HEK293 (cell line): ENCODE measurements at regions not wholly inside any gene's neighbourhood (a gene's known extent, or its start where the extent isn't known, plus 50 kb on each side); places are given as distances from the start of the nearest gene placed in this dataset.
A peak's percentile ranks its signal among the peaks of the same experiment; 100 is the strongest.
"Not testable (repeated sequence)": the region's sequence is repeated elsewhere in the genome, so short reads cannot be mapped to it uniquely, and the experiment has no call there.

Experiments
- CTCF ChIA-PET: fragments of 350-600 bp; formaldehyde crosslinking; extraction: SDS; loops from one replicate; lab custom pipeline; 2021; ENCODE audit warnings: antibody characterized with exemption; lab: Yijun Ruan, JAX
- POLR2A ChIA-PET: fragments of 300-600 bp; formaldehyde crosslinking; extraction: SDS; loops from one replicate; lab custom pipeline; 2020; ENCODE audit warnings: antibody characterized with exemption, inconsistent platforms; lab: Yijun Ruan, JAX
- H3K27ac ChIP-seq: fragments of 200-500 bp; sonication (Bioruptor generic); 2 replicates; pipeline ENCODE4 v1.5.1; 2014; ENCODE audit warnings: low read depth, low read length, control low read depth, inconsistent platforms; ENCODE audit errors: extremely low read depth
- H3K36me3 ChIP-seq, 2 experiments: fragments of 200-500 bp in 1 of 2; sonication (Bioruptor generic) in 1 of 2; 1 replicate in 1 of 2; 2 replicates in 1 of 2; pipeline ENCODE4 v1.5.1; 2014 to 2017; ENCODE audit warnings: inconsistent platforms in 2 of 2, low read length in 2 of 2; ENCODE audit not compliant: control insufficient read depth in 2 of 2, insufficient read depth in 1 of 2
- H3K4me1 ChIP-seq: fragments of 200-500 bp; sonication (Bioruptor generic); 2 replicates; pipeline ENCODE4 v1.5.1; 2014; ENCODE audit warnings: mild to moderate bottlenecking, low read length, inconsistent platforms; ENCODE audit not compliant: control insufficient read depth, insufficient read depth
- H3K4me3 ChIP-seq: 2 replicates; pipeline ENCODE4 v1.5.1; 2011; ENCODE audit warnings: low read depth, mild to moderate bottlenecking, control low read depth, low read length, moderate library complexity
- H3K9me3 ChIP-seq: fragments of 200-500 bp; sonication (Bioruptor generic); 2 replicates; pipeline ENCODE4 v1.5.1; 2014; ENCODE audit warnings: low read depth, low read length, inconsistent platforms; ENCODE audit not compliant: control insufficient read depth, insufficient read depth
- EGR2 ChIP-seq: fragments of 450-650 bp; formaldehyde crosslinking; IDR thresholded peaks from 2 replicates; pipeline ENCODE4 v1.5.1; 2016; ENCODE audit warnings: low read depth, missing biosample characterization, missing genetic modification characterization
- HIC1 ChIP-seq: fragments of 450-650 bp; formaldehyde crosslinking; IDR thresholded peaks from 2 replicates; pipeline ENCODE4 v1.5.1; 2016; ENCODE audit warnings: missing biosample characterization, missing genetic modification characterization
- HOXC10 ChIP-seq: sonication (generic); formaldehyde crosslinking; IDR thresholded peaks from 2 replicates; pipeline ENCODE4 v1.8.1; 2023; ENCODE audit warnings: mild to moderate bottlenecking, missing genetic modification reagents
- ZBTB17 ChIP-seq: fragments of 450-650 bp; formaldehyde crosslinking; IDR thresholded peaks from 2 replicates; pipeline ENCODE4 v1.5.1; 2016; ENCODE audit warnings: missing biosample characterization, missing genetic modification characterization
- ZBTB7A ChIP-seq: fragments of 450-650 bp; formaldehyde crosslinking; IDR thresholded peaks from 2 replicates; pipeline ENCODE4 v1.5.1; 2016; ENCODE audit warnings: low read depth, missing biosample characterization, missing genetic modification characterization
- ZBTB8A ChIP-seq: fragments of 450-650 bp; formaldehyde crosslinking; IDR thresholded peaks from 2 replicates; pipeline ENCODE4 v1.5.1; 2016; ENCODE audit warnings: missing biosample characterization, missing genetic modification characterization
- ZNF146 ChIP-seq: fragments of 450-650 bp; formaldehyde crosslinking; IDR thresholded peaks from 2 replicates; pipeline ENCODE4 v1.5.1; 2016; ENCODE audit warnings: missing biosample characterization, missing genetic modification characterization
- ZNF19 ChIP-seq: fragments of 450-650 bp; formaldehyde crosslinking; IDR thresholded peaks from 2 replicates; pipeline ENCODE4; 2016; ENCODE audit warnings: missing biosample characterization, missing genetic modification characterization, low read depth
- ZNF350 ChIP-seq: fragments of 450-650 bp; formaldehyde crosslinking; IDR thresholded peaks from 2 replicates; pipeline ENCODE4 v1.5.0; 2017; ENCODE audit warnings: missing biosample characterization, mild to moderate bottlenecking, missing genetic modification characterization
- ZNF449 ChIP-seq: fragments of 450-650 bp; formaldehyde crosslinking; IDR thresholded peaks from 2 replicates; pipeline ENCODE4 v1.5.1; 2017; ENCODE audit warnings: missing biosample characterization, mild to moderate bottlenecking, missing genetic modification characterization, moderate library complexity
- ZNF791 ChIP-seq: fragments of 450-650 bp; formaldehyde crosslinking; IDR thresholded peaks from 2 replicates; pipeline ENCODE4 v1.5.1; 2016; ENCODE audit warnings: missing biosample characterization, missing genetic modification characterization

- CTCF ChIA-PET = interaction anchor here (0.6 kb wide), 1 partner anchor 356 kb away, joined by 5 read pairs; no protein-coding TSS in a partner anchor
- TF ChIP-seq ZNF146 (tag by site-specific recombination) = no peak
- TF ChIP-seq ZNF449 (tag by site-specific recombination) = peak; percentile 66
Observed at GRCh38 chr14:105589161-105589925, 63.0 kb downstream of the TMEM121 start.

GRCh38 chr14:105589926-105590185 is 63.5 kb downstream of the TMEM121 start:
- H3K9me3 ChIP-seq, CTCF ChIA-PET, H3K4me3 ChIP-seq, POLR2A ChIA-PET, H3K27ac ChIP-seq, H3K4me1 ChIP-seq, H3K36me3 ChIP-seq: not testable (repeated sequence)

More at GRCh38 chr14:105589161-105589925, 63.0 kb downstream of the TMEM121 start:
- Histone ChIP-seq H3K27ac (no peak overlapping the region), H3K9me3 (no peaks in the 10 kb centered on the region), H3K4me3 (no peak overlapping the region), H3K4me1 (no peaks in the 10 kb centered on the region), H3K36me3 (no peaks in the 10 kb centered on the region)
- POLR2A ChIA-PET = no interaction called here

- ChIA-PET CTCF (no interaction called here), POLR2A (no interaction called here)
- H3K9me3 ChIP-seq = no peaks in the 10 kb centered on the region
- no peaks in the 10 kb centered on the region for H3K4me1 ChIP-seq
- H3K4me3 ChIP-seq = no peak overlapping the region
- TF ChIP-seq ZBTB17 (tag by site-specific recombination) = no peak
- TF ChIP-seq EGR2 (tag by site-specific recombination) = no peak
- peak; percentile 86 for TF ChIP-seq ZNF449 (tag by site-specific recombination)
- TF ChIP-seq ZBTB8A = peak; percentile 40; the same call in 1 of the 2 replicates
- no peak for TF ChIP-seq HIC1 (tag by site-specific recombination)
- TF ChIP-seq ZBTB7A (tag by site-specific recombination) = no peak
- TF ChIP-seq ZNF350 (tag by site-specific recombination) = no peak
- no peak for TF ChIP-seq HOXC10
- TF ChIP-seq ZNF19 (tag by site-specific recombination) = no peak
- TF ChIP-seq ZNF791 (tag by site-specific recombination) = no peak
- no peaks in the 10 kb centered on the region for H3K36me3 ChIP-seq
- no peak overlapping the region for H3K27ac ChIP-seq
Observed at GRCh38 chr14:105591052-105591451, 64.7 kb downstream of the TMEM121 start.

- POLR2A ChIA-PET, H3K36me3 ChIP-seq, H3K4me1 ChIP-seq, H3K27ac ChIP-seq, H3K4me3 ChIP-seq, H3K9me3 ChIP-seq, CTCF ChIA-PET: not testable (repeated sequence)
Observed at GRCh38 chr14:105591792-105592341, 65.5 kb downstream of the TMEM121 start.

- H3K27ac ChIP-seq, H3K4me3 ChIP-seq, H3K36me3 ChIP-seq, H3K4me1 ChIP-seq, CTCF ChIA-PET, H3K9me3 ChIP-seq, POLR2A ChIA-PET: not testable (repeated sequence)
Observed at GRCh38 chr14:105592646-105593045, 66.3 kb downstream of the TMEM121 start.

GRCh38 chr14:105595346-105595745 is 69.0 kb downstream of the TMEM121 start:
- H3K36me3 ChIP-seq, H3K4me3 ChIP-seq, CTCF ChIA-PET, H3K9me3 ChIP-seq, H3K4me1 ChIP-seq, POLR2A ChIA-PET, H3K27ac ChIP-seq: not testable (repeated sequence)

- H3K36me3 ChIP-seq, H3K27ac ChIP-seq, POLR2A ChIA-PET, H3K4me3 ChIP-seq, H3K4me1 ChIP-seq, CTCF ChIA-PET, H3K9me3 ChIP-seq: not testable (repeated sequence)
Observed at GRCh38 chr14:105596374-105596773, 70.0 kb downstream of the TMEM121 start.
